Stimulated activated CD4-positive, alpha-beta T cell treated with anti-CD3 and anti-CD28 coated beads, Interleukin-1b, Interleukin-23, amount 100 ng/mL, for 48 hours (primary cell): ENCODE measurements at regions not wholly inside any gene's neighbourhood (a gene's known extent, or its start where the extent isn't known, plus 50 kb on each side); places are given as distances from the start of the nearest gene placed in this dataset.
"Not testable (repeated sequence)": the region's sequence is repeated elsewhere in the genome, so short reads cannot be mapped to it uniquely, and the experiment has no call there.

Source experiments
- DNase-seq: peaks from one replicate; pipeline ENCODE4 v3.0.0-alpha.2; 2020

DNA sequence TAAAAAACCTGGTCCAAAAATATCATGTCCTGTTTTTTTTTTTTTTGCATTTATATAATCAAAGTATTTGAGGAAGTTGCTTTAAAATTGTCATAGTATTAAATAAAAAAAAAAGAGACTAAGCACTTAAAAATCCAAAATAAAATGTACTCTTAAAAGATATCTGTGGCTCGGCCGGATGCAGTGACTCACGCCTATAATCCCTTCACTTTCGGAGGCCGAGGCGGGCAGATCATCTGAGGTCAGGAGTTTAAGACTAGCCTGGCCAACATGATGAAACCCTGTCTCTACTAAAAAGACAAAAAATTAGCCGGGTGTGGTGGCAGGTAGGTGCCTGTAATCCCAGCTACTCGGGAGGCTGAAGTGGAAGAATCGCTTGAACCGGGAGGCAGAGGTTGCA, 1651.3 kb upstream of the WWC1 start:
- not testable (repeated sequence) for DNase-seq

DNA sequence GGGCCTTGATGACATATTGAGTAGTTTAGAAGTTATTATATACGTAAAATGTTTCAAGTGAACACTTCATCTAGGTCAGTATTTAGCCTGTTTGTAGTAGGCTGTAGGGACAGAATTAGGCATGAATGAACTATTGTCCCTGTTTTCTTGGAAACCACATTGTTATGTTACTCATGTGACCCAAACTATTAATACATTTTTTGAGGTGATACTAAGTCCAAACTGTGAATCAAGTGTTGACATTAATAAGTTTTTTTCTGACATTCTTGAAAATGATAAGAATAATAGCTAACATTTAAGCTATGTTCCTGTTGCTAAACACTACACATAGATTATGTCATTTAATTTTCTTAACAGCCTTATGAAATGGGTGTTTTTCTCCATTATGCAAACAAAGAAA, 1642.7 kb upstream of the WWC1 start:
- no peak for DNase-seq

DNA sequence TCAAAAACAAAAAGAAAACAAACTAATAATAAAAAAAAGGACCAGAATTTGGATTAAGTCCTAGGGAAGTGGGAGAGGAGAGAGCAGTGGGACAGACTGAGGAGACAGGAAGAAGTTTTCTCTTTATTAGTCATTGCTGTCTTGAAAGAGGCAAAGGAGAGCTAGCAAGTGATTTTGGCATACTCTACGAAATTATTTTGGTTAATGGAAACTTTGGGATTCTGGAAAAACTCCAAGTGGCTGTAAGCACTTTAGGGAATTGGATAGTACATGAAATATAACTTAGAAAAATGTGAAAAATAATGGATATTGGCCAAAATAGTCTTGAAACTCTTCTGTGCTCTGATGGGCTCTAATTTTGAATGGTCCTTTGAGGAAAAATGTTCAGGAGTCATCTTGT, 1641.8 kb upstream of the WWC1 start:
- no peak for DNase-seq

DNA sequence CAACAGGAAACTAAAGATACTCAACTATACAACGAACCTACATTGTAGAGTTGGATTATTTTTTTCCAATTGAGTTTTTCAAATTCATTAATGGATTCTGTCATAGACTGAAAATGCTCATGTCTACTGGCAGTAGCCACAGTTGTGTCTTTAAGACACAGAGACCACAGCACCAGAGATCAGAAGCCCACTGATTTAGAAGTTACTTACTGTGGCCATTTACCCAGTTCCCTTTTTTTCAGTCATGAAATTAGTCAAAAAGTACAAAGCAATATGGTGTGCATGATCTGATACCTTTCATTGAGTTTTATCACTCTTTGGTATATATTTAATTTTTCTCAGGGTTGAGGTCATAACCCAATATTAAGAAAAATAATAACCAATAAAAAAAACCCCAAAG, 1640.2 kb upstream of the WWC1 start:
- no peak for DNase-seq

DNA sequence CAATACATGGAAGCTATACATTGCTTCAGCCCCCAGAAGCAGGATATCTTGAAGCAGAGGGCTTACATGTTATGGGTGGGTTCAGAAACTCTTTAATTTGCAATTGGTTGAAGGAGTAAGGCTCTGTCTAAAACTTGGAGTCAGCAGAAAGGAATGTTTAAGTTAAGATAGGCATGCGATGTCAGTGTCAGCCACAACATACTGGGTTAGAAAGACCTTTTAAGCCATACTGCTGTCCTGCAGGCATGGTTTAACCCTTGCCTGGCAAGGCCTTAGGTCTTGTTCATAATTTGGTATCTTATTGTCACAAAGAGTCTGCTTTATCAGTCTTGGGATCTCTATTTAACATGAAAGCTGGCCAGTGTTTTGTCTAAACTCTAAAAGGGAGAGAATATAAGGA, 1619.6 kb upstream of the WWC1 start:
- no peak for DNase-seq

DNA sequence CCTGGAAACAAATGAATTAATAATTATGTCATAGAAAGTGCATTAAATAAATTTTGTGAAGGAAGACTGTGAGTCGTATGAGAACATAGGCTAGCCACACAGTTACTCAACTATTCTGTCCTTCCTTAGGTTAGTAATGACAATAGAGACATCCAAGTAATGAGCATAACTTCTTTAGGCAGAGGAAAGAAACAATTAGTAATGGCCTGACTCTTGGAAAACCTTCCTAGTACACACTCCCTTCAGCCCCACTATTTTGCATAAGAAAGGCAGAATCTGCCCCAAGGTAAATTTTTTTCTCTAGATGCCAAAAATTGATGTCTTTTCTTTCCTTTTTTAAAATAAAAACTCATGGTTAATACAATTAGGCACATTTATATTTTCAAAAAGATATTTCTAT, 1619.0 kb upstream of the WWC1 start:
- no peak for DNase-seq

DNA sequence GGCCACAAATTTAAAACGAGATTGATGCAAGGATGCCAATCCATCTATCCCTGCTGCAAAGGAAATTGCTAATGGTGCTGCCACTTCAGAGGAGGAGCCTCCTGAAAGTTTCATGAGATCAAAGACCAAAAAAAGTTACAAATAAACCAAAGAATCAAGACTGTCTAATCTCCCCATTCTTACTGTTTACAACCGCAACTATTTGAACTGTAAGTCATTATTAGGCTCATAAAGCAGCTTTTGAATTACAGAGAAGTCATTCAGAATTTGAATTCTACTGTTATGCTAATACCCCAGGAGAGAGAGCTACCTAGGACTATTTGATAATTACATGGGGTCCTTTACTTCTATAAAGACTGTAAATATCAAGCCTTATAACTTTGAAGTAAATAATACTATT, 1613.6 kb upstream of the WWC1 start:
- DNase-seq, result no peak

DNA sequence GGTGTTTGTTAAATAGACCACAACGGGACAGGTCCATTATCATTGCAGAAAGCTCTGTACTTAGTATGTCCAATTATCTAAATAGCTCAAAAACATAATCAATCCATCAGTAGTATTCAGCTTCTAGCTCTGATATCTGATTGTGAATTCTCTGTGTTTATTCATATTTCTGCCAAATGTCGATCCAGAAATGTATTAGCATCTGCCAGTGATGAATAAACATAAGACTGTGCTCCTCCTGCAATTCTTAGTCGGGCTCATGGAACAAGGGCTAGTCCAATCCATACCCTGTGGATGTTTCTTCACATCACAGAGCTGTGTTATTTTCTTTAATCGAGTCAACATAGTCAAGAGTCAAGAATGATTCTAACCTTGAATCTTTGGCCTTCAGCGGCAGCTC, 1612.1 kb upstream of the WWC1 start:
- DNase-seq, result no peak

DNA sequence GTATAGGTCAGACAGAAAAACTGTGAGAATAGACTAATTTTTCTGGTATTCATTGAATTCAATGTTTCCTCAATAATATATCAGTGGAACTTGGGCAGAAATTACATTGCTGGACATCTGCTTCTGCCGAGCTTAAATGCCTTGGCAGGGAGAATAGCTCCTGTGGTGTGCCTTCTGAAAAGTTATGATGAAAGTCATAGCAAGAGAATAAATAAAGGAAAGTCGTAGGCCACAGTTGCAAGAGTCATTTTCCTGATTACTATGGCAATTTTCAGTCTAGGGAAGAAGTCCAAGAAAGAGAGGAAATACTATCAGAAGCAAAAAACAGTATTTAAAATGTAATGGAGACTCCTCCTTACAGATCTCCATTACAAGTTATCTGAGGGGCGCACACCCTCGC, 1596.1 kb upstream of the WWC1 start:
- no peak for DNase-seq

DNA sequence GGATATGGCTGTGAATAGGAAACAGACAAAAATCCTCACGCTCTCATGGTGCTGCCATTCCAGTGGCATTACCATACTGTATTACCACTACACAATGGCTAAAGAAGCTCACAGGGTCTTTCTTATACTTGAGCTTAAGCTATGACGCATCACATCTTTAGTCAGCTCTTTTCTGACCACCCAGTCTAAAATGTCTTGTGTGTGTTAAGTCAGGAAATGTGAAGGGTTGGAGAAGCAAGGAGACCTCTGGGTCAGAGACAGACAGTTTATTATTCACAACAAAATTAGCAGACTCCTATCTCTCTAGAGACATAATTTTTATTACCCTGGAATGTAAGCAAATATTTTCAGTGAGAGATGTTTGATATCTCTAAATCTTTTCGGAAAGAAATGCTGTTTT, 1583.2 kb upstream of the WWC1 start:
- no peak for DNase-seq

DNA sequence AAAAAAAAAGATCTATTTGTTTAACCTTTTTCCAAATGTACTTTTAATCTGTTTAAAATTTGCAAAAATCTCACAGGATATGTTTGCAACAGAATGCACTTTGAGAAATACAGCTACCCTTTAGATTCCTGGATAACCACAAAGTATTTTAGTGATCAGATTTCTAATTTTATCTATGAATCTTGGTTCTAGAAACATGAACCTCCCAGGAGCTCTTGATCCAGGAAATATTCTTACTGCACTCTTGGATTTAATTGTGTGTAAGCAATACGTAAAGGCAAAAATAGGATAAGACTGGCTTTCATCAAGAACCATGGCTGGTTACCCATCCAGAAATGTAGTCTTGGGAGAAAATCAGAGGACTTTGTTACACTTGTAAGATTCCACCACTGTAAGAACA, 1581.8 kb upstream of the WWC1 start:
- no peak for DNase-seq

DNA sequence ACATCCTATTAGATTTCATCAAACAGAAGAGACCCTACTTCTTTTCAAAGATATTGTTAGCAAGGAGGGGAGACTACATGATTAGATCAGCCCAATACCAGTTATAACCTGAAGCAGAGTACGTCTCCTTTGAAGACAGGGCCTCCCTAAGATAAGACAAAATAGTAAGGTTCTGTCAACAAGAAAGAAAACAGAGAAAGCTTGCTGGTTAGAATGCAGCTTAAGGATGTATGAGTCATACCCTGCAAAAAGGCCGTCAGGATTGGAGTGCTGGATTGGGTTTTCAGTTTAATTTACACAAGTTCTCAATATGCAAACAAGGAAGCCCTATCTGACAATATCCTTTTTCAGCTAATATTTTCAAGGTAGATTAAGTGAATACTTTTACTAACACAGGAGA, 1581.2 kb upstream of the WWC1 start:
- DNase-seq, result no peak

DNA sequence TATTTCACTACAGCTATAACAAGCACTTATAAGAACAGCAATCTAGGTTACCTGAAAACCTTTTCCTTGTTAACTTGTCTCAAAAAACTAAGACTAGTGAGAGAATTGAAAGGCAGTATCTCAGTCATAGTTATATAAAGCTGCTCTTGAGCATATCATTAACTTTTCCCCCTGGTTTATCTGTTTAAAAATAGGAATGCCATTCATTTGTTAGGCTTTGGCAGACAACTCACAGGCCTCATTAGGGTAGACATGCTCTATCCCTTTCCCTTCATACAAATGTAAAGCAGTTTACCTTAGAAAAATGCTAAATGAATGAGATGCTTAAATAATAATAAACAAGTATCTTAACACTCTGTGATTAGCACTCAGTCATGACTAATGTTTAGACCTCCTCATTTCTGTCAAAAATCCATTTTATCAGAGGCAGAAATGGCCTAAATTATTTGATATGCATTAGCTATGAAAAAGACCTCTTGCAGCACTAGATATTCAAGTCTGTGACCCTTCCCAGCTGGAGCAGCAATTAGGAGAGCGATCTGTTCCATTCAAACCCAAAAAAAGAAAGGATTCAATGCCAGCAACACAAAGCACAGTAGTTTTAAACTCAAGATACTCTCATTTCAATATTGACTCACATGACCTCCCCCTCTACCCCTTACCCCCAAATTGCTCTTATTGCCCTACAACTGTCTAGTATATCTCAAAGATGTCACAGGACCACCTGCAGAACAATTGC, 1578.8 kb upstream of the WWC1 start:
- DNase-seq, result no peak

DNA sequence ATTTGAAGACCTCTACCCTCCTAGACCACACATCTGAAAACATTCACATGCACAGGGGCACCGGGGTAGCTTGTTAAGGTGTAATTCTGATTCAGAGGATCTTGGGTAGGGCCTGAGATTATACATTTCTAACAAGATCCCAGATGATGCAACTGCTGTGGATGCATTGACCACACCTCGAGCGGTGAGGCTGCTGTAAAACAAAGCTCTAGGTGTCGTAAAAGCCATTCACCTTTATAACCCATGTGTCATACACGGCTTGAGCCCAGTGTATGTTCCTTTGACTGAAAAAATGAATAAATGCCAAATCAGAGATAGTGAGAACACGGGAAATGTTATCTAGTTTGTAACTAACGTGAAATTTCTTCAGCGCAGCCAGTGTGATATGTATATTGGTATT, 1578.2 kb upstream of the WWC1 start:
- DNase-seq, result no peak

DNA sequence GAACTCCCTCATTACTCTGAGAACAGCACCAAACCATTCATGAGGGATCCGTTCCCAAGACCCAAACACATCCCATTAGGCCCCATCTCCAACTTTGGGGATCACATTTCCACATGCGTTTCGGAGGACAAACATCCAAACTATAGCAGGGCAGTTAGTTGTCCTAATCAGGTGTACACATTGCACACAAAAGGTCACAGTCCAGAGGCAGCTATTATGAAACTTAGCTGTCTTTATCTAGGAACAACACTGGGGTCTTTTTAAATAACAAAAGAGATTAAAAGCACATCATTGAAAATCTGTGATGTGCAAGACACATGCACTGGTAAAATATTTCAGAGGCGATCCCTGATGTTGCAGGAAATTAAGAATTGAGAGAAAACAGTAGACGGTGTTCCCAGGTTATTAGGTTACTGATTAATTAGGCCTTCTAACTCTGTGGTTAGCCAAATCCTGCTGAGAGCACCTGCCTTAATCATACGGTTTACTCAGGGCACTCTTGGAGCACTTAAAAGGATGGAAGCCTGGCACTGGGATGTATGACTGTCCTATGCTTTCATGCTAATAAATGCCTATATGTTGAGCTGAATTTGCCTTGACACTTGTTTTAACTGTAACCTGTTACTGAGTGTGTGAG, 1574.5 kb upstream of the WWC1 start:
- DNase-seq, result no peak

DNA sequence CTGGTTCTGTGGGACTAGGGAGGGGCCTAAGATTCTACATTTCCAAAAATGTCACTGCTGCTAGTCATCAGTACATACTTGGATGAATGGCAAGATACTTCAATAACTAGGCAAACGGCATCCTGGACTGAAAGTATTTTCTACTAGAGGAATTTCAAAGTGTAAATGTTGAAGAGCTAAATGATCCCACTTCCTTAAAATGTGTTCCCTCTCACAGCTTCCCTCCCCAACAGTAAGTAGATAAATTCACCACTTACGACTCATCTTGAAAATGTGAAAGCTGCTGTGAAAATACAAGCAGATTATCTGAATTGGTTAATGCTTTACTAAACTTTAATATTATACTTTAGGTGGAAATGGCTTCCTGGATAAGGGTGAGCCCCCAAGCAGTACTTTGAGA, 1571.5 kb upstream of the WWC1 start:
- DNase-seq, result no peak

DNA sequence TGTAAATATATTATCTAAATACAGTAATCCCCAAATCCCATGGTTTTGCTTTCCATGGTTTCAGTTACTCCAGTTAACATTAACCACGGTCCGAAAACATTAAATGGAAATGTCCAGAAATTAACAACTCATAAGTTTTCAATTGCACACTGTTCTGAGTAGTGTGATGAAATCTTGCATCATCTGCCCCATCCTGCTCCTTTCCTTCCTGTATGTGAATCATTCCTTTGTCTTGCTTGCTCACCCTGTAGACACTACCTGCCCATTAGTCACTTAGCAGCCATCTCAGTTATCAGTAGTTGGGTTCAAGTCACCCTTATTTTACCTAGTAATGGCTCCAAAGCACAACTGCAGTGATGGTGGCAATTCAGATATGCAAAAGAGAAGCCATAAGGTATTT, 1568.5 kb upstream of the WWC1 start:
- DNase-seq, result no peak

DNA sequence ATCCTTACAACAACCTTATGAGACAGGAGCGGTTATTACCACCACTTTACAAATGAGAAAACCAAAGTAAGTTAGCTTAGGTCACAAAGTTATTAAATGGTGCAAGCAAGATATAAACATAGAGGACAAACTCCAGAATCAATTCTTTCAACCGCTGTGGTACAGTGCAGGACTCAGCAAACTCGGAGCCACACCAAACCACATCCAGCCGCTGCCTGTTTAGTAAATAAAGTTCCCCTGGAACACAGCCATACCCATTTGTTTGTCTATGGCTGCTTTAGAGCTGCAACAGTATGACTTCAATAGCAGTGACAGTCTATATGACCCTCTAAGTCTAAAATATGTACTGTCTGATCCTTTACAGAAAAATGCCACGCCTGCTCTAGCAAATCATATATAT, 1567.2 kb upstream of the WWC1 start:
- DNase-seq, result no peak

DNA sequence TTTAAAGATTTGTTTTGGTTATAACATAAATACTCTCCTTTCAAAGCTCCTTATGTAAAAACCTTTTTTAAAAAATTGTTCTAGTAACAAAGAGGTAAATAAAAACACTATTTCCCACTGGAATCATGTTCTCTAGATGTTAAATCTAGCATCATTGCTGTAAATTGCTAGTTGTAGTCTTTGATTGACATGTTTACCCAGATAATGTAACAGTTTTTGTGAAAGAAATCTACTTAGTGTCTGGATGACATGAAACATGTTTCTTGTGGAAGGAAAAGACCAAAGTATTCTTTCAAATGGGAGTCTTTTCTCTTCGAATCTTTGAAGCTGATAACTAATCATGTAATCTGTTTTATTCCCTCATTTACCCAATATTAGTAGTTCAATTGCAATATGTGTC, 1565.9 kb upstream of the WWC1 start:
- DNase-seq, result no peak

DNA sequence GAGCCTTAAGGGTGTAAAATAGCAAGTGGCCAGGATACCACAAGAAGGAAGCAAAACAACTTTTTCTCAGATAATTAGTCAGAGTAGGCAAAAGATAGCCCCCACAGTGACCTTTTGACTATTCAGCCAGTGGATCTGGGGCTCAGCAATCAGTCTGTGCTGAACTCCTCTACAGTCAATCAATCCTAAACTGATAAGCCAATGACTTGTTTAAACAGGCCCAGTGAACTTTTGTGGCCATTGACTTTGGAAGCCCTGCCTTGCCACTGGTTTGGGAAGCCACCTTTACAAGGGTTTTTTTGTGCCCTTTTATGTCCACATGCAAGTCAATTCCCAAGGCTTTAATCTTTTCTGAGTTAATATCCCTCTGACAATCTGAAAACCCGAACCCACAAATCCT, 1565.0 kb upstream of the WWC1 start:
- DNase-seq, result no peak

DNA sequence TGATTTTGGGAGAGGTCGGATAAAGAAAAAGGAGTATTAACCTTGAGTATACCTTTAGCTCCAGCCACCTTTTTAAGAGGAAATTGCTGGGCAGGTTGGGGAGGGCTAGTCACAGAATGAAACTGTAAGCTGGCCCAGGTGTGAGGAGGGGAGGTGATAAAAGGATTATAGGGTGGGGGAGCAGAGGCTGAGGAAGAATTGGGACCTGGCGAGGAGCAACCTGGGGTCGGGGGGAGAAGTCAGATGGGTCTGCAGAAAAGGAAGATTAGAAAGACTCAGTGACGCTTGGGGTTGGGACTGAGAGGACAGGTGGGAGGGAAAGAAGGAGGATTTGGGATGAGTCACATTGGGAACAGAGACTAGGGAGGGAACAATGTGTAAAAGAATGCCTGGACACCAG, 1548.5 kb upstream of the WWC1 start:
- not testable (repeated sequence) for DNase-seq

DNA sequence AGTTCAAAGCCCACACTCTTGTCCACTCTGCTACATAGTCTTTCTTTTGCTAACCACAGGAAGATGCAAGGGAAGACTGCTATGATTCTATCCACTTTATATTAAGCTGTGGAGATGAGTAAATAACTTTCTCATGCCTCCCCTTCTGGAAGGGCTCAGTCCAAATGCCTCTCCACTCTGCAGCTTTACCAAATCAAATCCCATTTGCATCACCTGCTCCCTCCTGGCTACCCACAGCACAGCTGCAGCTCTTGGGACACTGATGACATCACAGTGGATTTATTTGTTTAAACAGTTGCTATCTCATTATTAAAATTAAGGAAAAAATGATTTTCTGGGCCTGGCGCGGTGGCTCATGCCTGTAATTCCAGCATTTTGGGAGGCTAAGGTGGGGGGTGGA, 1544.9 kb upstream of the WWC1 start:
- no peak for DNase-seq

DNA sequence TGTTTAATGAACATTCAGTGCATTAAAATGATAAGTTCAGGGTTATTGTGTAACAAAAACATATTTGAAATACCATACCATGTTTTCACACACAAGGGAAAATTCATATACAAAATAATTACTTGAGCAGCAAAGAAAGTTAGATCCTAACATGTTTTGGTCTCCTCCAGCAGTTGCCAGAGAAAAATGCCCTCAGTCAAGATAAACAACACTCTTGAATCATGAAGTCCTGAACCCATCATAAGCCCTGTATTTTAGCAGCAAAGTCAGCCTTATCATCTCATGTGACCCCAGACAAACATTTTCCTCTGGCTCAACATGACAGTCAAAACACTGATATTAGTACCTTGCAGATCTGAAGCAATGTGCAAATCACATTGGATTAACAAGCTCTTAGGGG, 1541.1 kb upstream of the WWC1 start:
- no peak for DNase-seq

DNA sequence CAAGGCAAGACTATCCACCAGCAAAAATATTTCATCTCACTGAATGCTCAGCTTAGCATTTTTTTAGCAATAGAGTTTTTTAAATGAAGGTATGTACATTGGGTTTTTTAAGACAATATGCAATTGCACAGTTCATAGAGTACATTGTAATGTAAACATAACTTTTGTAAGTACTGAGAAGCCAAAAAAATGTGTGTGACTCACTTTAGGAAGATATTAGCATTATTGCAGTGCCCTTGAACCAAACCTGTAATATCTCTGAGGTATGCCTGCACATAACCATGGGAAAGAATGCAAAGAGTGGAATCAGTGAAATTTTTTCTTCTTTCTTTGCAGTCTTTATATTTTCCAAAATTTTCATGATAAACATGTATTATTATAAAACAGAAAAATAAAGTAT, 1533.3 kb upstream of the WWC1 start:
- no peak for DNase-seq

DNA sequence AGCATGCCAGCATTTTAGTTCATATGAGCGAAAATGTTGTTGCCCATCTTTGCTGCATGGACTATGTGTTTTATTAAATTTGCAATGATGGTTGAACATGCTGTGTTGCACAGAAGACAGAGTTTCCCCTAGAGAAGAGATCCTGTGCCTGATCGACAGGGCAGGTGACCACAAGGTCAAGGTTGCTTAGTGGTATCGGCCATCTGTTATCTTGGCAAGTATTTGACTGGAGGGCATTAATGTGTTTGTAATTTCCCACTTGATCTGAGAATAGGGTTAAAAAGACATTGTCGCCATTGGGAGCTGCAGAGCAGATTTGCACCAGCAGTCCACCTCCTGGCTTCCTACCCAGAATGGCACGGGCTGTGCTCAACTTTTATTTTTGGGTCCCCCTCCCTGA, 1523.6 kb upstream of the WWC1 start:
- DNase-seq, result no peak
